Midbrain (tissue), 1 donor: ENCODE measurements at regions not wholly inside any gene's neighbourhood (a gene's known extent, or its start where the extent isn't known, plus 50 kb on each side); places are given as distances from the start of the nearest gene placed in this dataset.

Experiments used
- DNase-seq: peaks from one replicate; lab custom pipeline; 2025; lab: John Stamatoyannopoulos, UW

GRCh38 chr7:98515201-98515600, 101.9 kb upstream of the NPTX2 start:
- no peak for DNase-seq

- DNase-seq, result no peak
These were observed 102.7 kb upstream of the NPTX2 start for GRCh38 chr7:98514211-98515031.

- no peak for DNase-seq
These were observed 105.9 kb upstream of the NPTX2 start for GRCh38 chr7:98511175-98511574.

GRCh38 chr7:98509836-98510235, 107.2 kb upstream of the NPTX2 start:
- DNase-seq, result no peak

- DNase-seq, result no peak
These were observed 105.6 kb upstream of the BAIAP2L1 start for GRCh38 chr7:98506471-98506870.

GRCh38 chr7:98500764-98501163, 99.9 kb upstream of the BAIAP2L1 start:
- DNase-seq, result no peak

GRCh38 chr7:98496618-98497017, 95.7 kb upstream of the BAIAP2L1 start:
- no peak for DNase-seq

- no peak for DNase-seq
These were observed 94.5 kb upstream of the BAIAP2L1 start for GRCh38 chr7:98495200-98495955.

- DNase-seq, result no peak
These were observed 92.3 kb upstream of the BAIAP2L1 start for GRCh38 chr7:98493030-98493778.

GRCh38 chr7:98488167-98488566, 87.3 kb upstream of the BAIAP2L1 start:
- no peak for DNase-seq

GRCh38 chr7:98483964-98484545, 83.2 kb upstream of the BAIAP2L1 start:
- DNase-seq, result no peak

- DNase-seq, result no peak
These were observed 82.5 kb upstream of the BAIAP2L1 start for GRCh38 chr7:98483276-98483963.

- DNase-seq, result no peak
These were observed 78.4 kb upstream of the BAIAP2L1 start for GRCh38 chr7:98479318-98479717.

- DNase-seq, result no peak
These were observed 74.5 kb upstream of the BAIAP2L1 start for GRCh38 chr7:98475352-98475751.

- no peak for DNase-seq
These were observed 73.7 kb upstream of the BAIAP2L1 start for GRCh38 chr7:98474558-98474957.

GRCh38 chr7:98472521-98472954, 71.6 kb upstream of the BAIAP2L1 start:
- DNase-seq, result no peak

GRCh38 chr7:98470485-98471240, 69.8 kb upstream of the BAIAP2L1 start:
- no peak for DNase-seq

GRCh38 chr7:98469088-98469487, 68.2 kb upstream of the BAIAP2L1 start:
- no peak for DNase-seq

GRCh38 chr7:98467570-98468312, 66.9 kb upstream of the BAIAP2L1 start:
- no peak for DNase-seq

- no peak for DNase-seq
These were observed 64.1 kb upstream of the BAIAP2L1 start for GRCh38 chr7:98465022-98465421.
